SH-SY5Y (cell line): ENCODE measurements at regions not wholly inside any gene's neighbourhood (a gene's known extent, or its start where the extent isn't known, plus 50 kb on each side); places are given as distances from the start of the nearest gene placed in this dataset.

Experiments used
- GATA2 ChIP-seq: IDR thresholded peaks from 2 replicates; pipeline ENCODE4 v1.6.1; 2011; ENCODE audit warnings: mild to moderate bottlenecking, low read depth, low read length
- GATA3 ChIP-seq: IDR thresholded peaks from 2 replicates; pipeline ENCODE4 v1.6.1; 2011; ENCODE audit warnings: low read depth, mild to moderate bottlenecking, low read length, moderate library complexity

- no peak for TF ChIP-seq GATA3
- TF ChIP-seq GATA2: no peak
Observed at GRCh38 chr2:111225856-111226255, 105.1 kb downstream of the BCL2L11 start.
